ENCODE measurements at regions not wholly inside any gene's neighbourhood (a gene's known extent, or its start where the extent isn't known, plus 50 kb on each side); places are given as distances from the start of the nearest gene placed in this dataset.

DNA sequence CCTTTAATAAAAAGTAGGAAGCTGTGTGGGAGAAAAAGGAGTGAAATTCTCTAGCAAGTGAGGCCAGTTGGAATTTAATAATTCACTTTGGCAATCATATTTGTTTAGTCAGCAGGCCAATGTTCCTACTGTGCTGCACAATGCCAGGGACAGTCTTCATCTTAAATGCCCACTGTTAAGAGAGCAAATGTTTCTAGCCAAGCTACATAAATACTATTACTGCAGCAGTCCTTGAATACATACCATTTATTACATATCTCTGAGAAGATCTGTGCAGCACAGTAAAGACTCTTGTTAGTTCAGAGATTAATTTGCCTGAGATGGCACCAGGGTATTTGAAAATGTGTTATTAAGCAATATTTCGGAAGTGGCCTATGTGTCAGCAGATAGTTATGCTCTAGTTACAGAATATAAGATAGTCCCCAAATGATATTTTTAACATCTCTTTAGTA is 105.4 kb downstream of the OGFRL1 start:
- no peaks in the 10 kb centered on the region for H3K36me3 Mint-ChIP-seq (ENCODE audit: low read depth)
- peaks cover 19% of the 10 kb centered on the region for H3K4me1 Mint-ChIP-seq
- TF ChIP-seq, protein P1, sequence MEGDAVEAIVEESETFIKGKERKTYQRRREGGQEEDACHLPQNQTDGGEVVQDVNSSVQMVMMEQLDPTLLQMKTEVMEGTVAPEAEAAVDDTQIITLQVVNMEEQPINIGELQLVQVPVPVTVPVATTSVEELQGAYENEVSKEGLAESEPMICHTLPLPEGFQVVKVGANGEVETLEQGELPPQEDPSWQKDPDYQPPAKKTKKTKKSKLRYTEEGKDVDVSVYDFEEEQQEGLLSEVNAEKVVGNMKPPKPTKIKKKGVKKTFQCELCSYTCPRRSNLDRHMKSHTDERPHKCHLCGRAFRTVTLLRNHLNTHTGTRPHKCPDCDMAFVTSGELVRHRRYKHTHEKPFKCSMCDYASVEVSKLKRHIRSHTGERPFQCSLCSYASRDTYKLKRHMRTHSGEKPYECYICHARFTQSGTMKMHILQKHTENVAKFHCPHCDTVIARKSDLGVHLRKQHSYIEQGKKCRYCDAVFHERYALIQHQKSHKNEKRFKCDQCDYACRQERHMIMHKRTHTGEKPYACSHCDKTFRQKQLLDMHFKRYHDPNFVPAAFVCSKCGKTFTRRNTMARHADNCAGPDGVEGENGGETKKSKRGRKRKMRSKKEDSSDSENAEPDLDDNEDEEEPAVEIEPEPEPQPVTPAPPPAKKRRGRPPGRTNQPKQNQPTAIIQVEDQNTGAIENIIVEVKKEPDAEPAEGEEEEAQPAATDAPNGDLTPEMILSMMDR (conservative IDR thresholded peaks at IDR 0.05), result no peak
- DNase-seq, result no peak
- H3K9me3 Mint-ChIP-seq, result no peaks in the 10 kb centered on the region
- Histone ChIP-seq H3K4me3 (ENCODE audit: low read length) (no peak overlapping the region), H3K9ac (ENCODE audit: extremely low read depth, low read length, poor library complexity, severe bottlenecking) (no peak overlapping the region), H3K27ac (ENCODE audit: low read depth, low read length) (no peak overlapping the region), H3K9me3 (ENCODE audit: control insufficient read depth, low read length) (no peaks in the 10 kb centered on the region), H3K27me3 (ENCODE audit: control insufficient read depth, insufficient read depth, low read length, poor library complexity, severe bottlenecking) (peaks cover 52% of the 10 kb centered on the region), H3K4me1 (ENCODE audit: control insufficient read depth, insufficient read depth, low read length) (no peaks in the 10 kb centered on the region), H3K36me3 (ENCODE audit: control insufficient read depth, insufficient read depth, low read length) (no peaks in the 10 kb centered on the region)
- peaks cover 21% of the 10 kb centered on the region for H3K27me3 Mint-ChIP-seq (ENCODE audit: insufficient read depth)
- no peak overlapping the region for H3K27ac Mint-ChIP-seq
- 92% methylated on average over 1 of the region's 1 CpG; no CpG with 5 or more reads in 1 of the 2 experiments for WGBS, 2 experiments (ENCODE audit: insufficient coverage in 1 of 2, insufficient read length in 1 of 2)
- no peak overlapping the region for H3K4me3 Mint-ChIP-seq

DNA sequence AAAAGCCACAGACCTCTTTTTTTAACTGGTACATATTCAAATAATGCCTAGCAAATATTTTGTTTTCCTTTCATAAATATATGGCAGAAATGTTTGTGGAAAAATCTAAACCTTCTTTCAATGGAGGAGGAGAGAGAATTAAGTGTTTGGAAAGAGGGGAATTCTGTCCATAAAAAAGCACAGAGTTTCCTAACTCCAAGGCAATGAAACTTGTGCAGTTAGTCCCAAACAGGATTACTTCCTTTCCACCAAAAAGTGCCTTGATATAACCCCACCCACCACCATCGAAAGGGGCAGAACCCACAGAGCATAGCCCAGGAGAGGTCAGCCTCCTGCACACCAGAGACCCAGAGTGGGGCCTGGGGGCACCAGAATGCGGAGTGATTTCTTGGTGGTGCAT is 106.3 kb downstream of the OGFRL1 start:
- H3K36me3 Mint-ChIP-seq (ENCODE audit: low read depth), result no peaks in the 10 kb centered on the region
- peaks cover 19% of the 10 kb centered on the region for H3K4me1 Mint-ChIP-seq
- H3K4me3 ChIP-seq (ENCODE audit: low read length), result no peak overlapping the region
- H3K27ac Mint-ChIP-seq, result no peak overlapping the region
- no peak overlapping the region for H3K4me3 Mint-ChIP-seq
- H3K36me3 ChIP-seq (ENCODE audit: control insufficient read depth, insufficient read depth, low read length), result no peaks in the 10 kb centered on the region
- H3K9me3 ChIP-seq (ENCODE audit: control insufficient read depth, low read length), result no peaks in the 10 kb centered on the region
- no peak overlapping the region for H3K27ac ChIP-seq (ENCODE audit: low read depth, low read length)
- TF ChIP-seq, protein P1 (conservative IDR thresholded peaks at IDR 0.05), result no peak
- no peak overlapping the region for H3K9ac ChIP-seq (ENCODE audit: extremely low read depth, low read length, poor library complexity, severe bottlenecking)
- DNase-seq, result no peak
- no peaks in the 10 kb centered on the region for H3K4me1 ChIP-seq (ENCODE audit: control insufficient read depth, insufficient read depth, low read length)
- H3K27me3 Mint-ChIP-seq (ENCODE audit: insufficient read depth), result peaks cover 14% of the 10 kb centered on the region
- 96 to 100% methylated on average over 1 to 2 of the region's 2 CpGs for WGBS, 2 experiments (ENCODE audit: insufficient coverage in 1 of 2, insufficient read length in 1 of 2)
- H3K9me3 Mint-ChIP-seq, result no peaks in the 10 kb centered on the region
- H3K27me3 ChIP-seq (ENCODE audit: control insufficient read depth, insufficient read depth, low read length, poor library complexity, severe bottlenecking), result peaks cover 42% of the 10 kb centered on the region

GRCh38 chr6:71395731-71396409 is 107.3 kb downstream of the OGFRL1 start:
- peaks cover 11% of the 10 kb centered on the region for H3K4me1 Mint-ChIP-seq
- no peaks in the 10 kb centered on the region for H3K9me3 Mint-ChIP-seq
- Histone ChIP-seq H3K9ac (ENCODE audit: extremely low read depth, low read length, poor library complexity, severe bottlenecking) (no peak overlapping the region), H3K27ac (ENCODE audit: low read depth, low read length) (no peak overlapping the region), H3K4me1 (ENCODE audit: control insufficient read depth, insufficient read depth, low read length) (no peaks in the 10 kb centered on the region), H3K36me3 (ENCODE audit: control insufficient read depth, insufficient read depth, low read length) (no peaks in the 10 kb centered on the region), H3K27me3 (ENCODE audit: control insufficient read depth, insufficient read depth, low read length, poor library complexity, severe bottlenecking) (peaks cover 42% of the 10 kb centered on the region), H3K4me3 (ENCODE audit: low read length) (no peak overlapping the region), H3K9me3 (ENCODE audit: control insufficient read depth, low read length) (no peaks in the 10 kb centered on the region)
- DNase-seq, result no peak
- H3K36me3 Mint-ChIP-seq (ENCODE audit: low read depth), result no peaks in the 10 kb centered on the region
- H3K27me3 Mint-ChIP-seq (ENCODE audit: insufficient read depth), result peaks cover 14% of the 10 kb centered on the region
- 90 to 96% methylated on average over 2 to 3 of the region's 3 CpGs for WGBS, 2 experiments (ENCODE audit: insufficient coverage in 1 of 2, insufficient read length in 1 of 2)
- H3K27ac Mint-ChIP-seq, result no peak overlapping the region
- no peak overlapping the region for H3K4me3 Mint-ChIP-seq
- TF ChIP-seq, protein P1 (conservative IDR thresholded peaks at IDR 0.05), result no peak
